H9 (cell line): ENCODE measurements at regions not wholly inside any gene's neighbourhood (a gene's known extent, or its start where the extent isn't known, plus 50 kb on each side); places are given as distances from the start of the nearest gene placed in this dataset.

Experiments used
- DNase-seq: peaks from one replicate; pipeline ENCODE4 v3.0.0-alpha.2; 2017
- H2AFZ ChIP-seq: one replicate; pipeline ENCODE4 v1.6.1; 2013; ENCODE audit warnings: mild to moderate bottlenecking, low read length, control low read depth, moderate library complexity
- H2AK5ac ChIP-seq: 2 replicates; pipeline ENCODE4 v1.6.1; 2013; ENCODE audit warnings: low read length, control low read depth, mixed read lengths; ENCODE audit not compliant: insufficient read length
- H2BK120ac ChIP-seq: one replicate; pipeline ENCODE4 v1.6.1; 2013; ENCODE audit warnings: low read depth, mild to moderate bottlenecking, low read length, control low read depth, inconsistent platforms; ENCODE audit not compliant: poor library complexity, severe bottlenecking
- H2BK12ac ChIP-seq: 2 replicates; pipeline ENCODE4 v1.6.1; 2013; ENCODE audit warnings: low read length, control low read depth, mixed read lengths, low read depth; ENCODE audit not compliant: insufficient read length
- H2BK15ac ChIP-seq: 2 replicates; pipeline ENCODE4 v1.6.1; 2013; ENCODE audit warnings: low read depth, low read length, control low read depth
- H2BK20ac ChIP-seq: one replicate; pipeline ENCODE4 v1.6.1; 2013; ENCODE audit warnings: low read depth, mild to moderate bottlenecking, low read length, control low read depth, inconsistent platforms; ENCODE audit not compliant: poor library complexity, severe bottlenecking
- H2BK5ac ChIP-seq: 2 replicates; pipeline ENCODE4 v1.6.1; 2013; ENCODE audit warnings: low read length, control low read depth, mixed read lengths; ENCODE audit not compliant: insufficient read length
- H3K14ac ChIP-seq: 2 replicates; pipeline ENCODE4 v1.6.1; 2013; ENCODE audit warnings: low read length, control low read depth; ENCODE audit not compliant: insufficient read depth
- H3K18ac ChIP-seq: 2 replicates; pipeline ENCODE4 v1.6.1; 2013; ENCODE audit warnings: low read depth, mild to moderate bottlenecking, mixed read lengths, low read length, control low read depth; ENCODE audit not compliant: insufficient read length
- H3K23ac ChIP-seq: 2 replicates; pipeline ENCODE4 v1.6.1; 2013; ENCODE audit warnings: low read length, control low read depth, mixed read lengths, low read depth; ENCODE audit not compliant: insufficient read length
- H3K23me2 ChIP-seq: 2 replicates; pipeline ENCODE4 v1.6.1; 2013; ENCODE audit warnings: low read depth, mild to moderate bottlenecking, mixed read lengths, low read length, control low read depth; ENCODE audit not compliant: insufficient read length, poor library complexity, severe bottlenecking
- H3K27ac ChIP-seq: 2 replicates; pipeline ENCODE4 v1.5.1; 2013; ENCODE audit warnings: low read length, control low read depth, mixed read lengths, low read depth; ENCODE audit not compliant: insufficient read length
- H3K27me3 ChIP-seq: 2 replicates; pipeline ENCODE4 v1.6.1; 2013; ENCODE audit warnings: low read length, control low read depth, inconsistent platforms; ENCODE audit not compliant: insufficient read depth
- H3K4ac ChIP-seq: 2 replicates; pipeline ENCODE4 v1.6.1; 2013; ENCODE audit warnings: low read depth, mild to moderate bottlenecking, control low read depth, inconsistent platforms, low read length, moderate library complexity
- H3K4me1 ChIP-seq: 2 replicates; pipeline ENCODE4 v1.6.1; 2013; ENCODE audit warnings: low read length, control low read depth, inconsistent platforms; ENCODE audit not compliant: insufficient read depth
- H3K4me2 ChIP-seq: 2 replicates; pipeline ENCODE4 v1.6.1; 2013; ENCODE audit warnings: low read length, control low read depth, mixed read lengths; ENCODE audit not compliant: insufficient read length, insufficient read depth
- H3K56ac ChIP-seq: 2 replicates; pipeline ENCODE4 v1.6.1; 2013; ENCODE audit warnings: low read depth, mild to moderate bottlenecking, mixed read lengths, low read length, control low read depth; ENCODE audit not compliant: insufficient read length
- H3K79me1 ChIP-seq: 2 replicates; pipeline ENCODE4 v1.6.1; 2013; ENCODE audit warnings: low read depth, mild to moderate bottlenecking, moderate library complexity, low read length, control low read depth, inconsistent platforms; ENCODE audit not compliant: insufficient read depth, poor library complexity, severe bottlenecking
- H3K79me2 ChIP-seq: 2 replicates; pipeline ENCODE4 v1.6.1; 2013; ENCODE audit warnings: low read length, control low read depth, inconsistent platforms; ENCODE audit not compliant: insufficient read depth
- H3K9ac ChIP-seq: 2 replicates; pipeline ENCODE4 v1.6.1; 2013; ENCODE audit warnings: low read length, control low read depth, mixed read lengths; ENCODE audit not compliant: insufficient read length; ENCODE audit errors: extremely low read depth
- H3K9me3 ChIP-seq: one replicate; pipeline ENCODE4 v1.6.1; 2013; ENCODE audit warnings: low read depth, low read length, inconsistent platforms; ENCODE audit not compliant: control insufficient read depth
- H3T11ph ChIP-seq: one replicate; pipeline ENCODE4 v1.6.1; 2013; ENCODE audit warnings: mild to moderate bottlenecking, low read length, control low read depth, inconsistent platforms
- H4K20me1 ChIP-seq: one replicate; pipeline ENCODE4 v1.6.1; 2013; ENCODE audit not compliant: control insufficient read depth, insufficient read length, insufficient read depth
- H4K5ac ChIP-seq: 2 replicates; pipeline ENCODE4 v1.6.1; 2013; ENCODE audit warnings: low read depth, mild to moderate bottlenecking, mixed read lengths, low read length, control low read depth; ENCODE audit not compliant: insufficient read length
- H4K8ac ChIP-seq: replicated peaks from 2 replicates; pipeline ENCODE4 v1.6.1; 2013; ENCODE audit warnings: low read length, control low read depth, mixed read lengths, low read depth; ENCODE audit not compliant: insufficient read length
- H4K91ac ChIP-seq: 2 replicates; pipeline ENCODE4 v1.6.1; 2013; ENCODE audit warnings: low read depth, mild to moderate bottlenecking, moderate library complexity, mixed read lengths, low read length, control low read depth; ENCODE audit not compliant: insufficient read length
- H3K27ac Mint-ChIP-seq, 3 experiments: 2 replicates in 2 of 3; 3 replicates in 1 of 3; pipeline ENCODE4 v1.8.0; 2020 to 2021; ENCODE audit warnings: mixed read lengths in 3 of 3, mild to moderate bottlenecking in 1 of 3, moderate library complexity in 1 of 3
- H3K27me3 Mint-ChIP-seq: 2 replicates; pipeline ENCODE4 v1.8.0; 2021; ENCODE audit warnings: low read depth, mild to moderate bottlenecking, moderate library complexity, mixed read lengths
- H3K36me3 Mint-ChIP-seq, 3 experiments: 2 replicates in 2 of 3; 3 replicates in 1 of 3; pipeline ENCODE4 v1.8.0; 2020 to 2021; ENCODE audit warnings: low read depth in 3 of 3, mixed read lengths in 3 of 3; ENCODE audit not compliant: insufficient read depth in 1 of 3
- H3K4me1 Mint-ChIP-seq, 2 experiments: 2 replicates each; pipeline ENCODE4 v1.8.0; 2020; ENCODE audit warnings: mixed read lengths in 2 of 2
- H3K4me3 Mint-ChIP-seq, 2 experiments: 2 replicates in 1 of 2; 3 replicates in 1 of 2; pipeline ENCODE4 v1.8.0; 2020 to 2021; ENCODE audit warnings: mild to moderate bottlenecking in 2 of 2, mixed read lengths in 2 of 2, moderate library complexity in 1 of 2
- H3K9me3 Mint-ChIP-seq, 2 experiments: 2 replicates in 1 of 2; 3 replicates in 1 of 2; pipeline ENCODE4 v1.8.0; 2020; ENCODE audit warnings: mild to moderate bottlenecking in 2 of 2, mixed read lengths in 2 of 2, moderate library complexity in 1 of 2
- CTCF ChIP-seq: fragments of 200-600 bp; sonication (generic); conservative IDR thresholded peaks from 3 replicates; pipeline ENCODE4 v1.8.0; 2021; ENCODE audit warnings: antibody characterized with exemption, mild to moderate bottlenecking
- WGBS: extraction: QIAGEN DNeasy Blood & Tissue Kit; methylation state at CpG from one replicate; pipeline ENCODE4 v1.1.7; 2013; ENCODE audit warnings: missing lambda C conversion rate, low lambda C conversion rate, mixed read lengths; ENCODE audit not compliant: insufficient read length; ENCODE audit errors: extremely low coverage; 5-methylcytosine and 5-hydroxymethylcytosine counted together

DNA sequence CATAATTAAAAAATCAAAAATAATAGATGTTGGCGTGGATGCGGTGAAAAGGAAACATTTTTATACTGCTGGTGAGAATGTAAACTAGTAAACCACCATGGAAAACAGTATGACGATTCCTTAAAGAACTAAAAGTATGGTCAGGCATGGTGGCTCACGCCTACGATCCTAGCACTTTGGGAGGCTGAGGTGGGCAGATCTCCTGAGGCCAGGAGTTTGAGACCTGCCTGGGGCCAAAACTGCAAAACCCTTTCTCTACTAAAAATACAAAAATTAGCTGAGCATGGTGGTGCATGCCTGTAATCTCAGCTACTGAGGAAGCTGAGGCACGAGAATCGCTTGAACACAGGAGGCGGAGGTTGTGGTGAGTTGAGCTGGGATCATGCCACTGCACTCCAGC lies 195.7 kb upstream of the BMP4 start:
- H4K91ac ChIP-seq: no peak overlapping the region
- H3K18ac ChIP-seq: no peak overlapping the region
- H3K27me3 Mint-ChIP-seq: no peaks in the 10 kb centered on the region
- no peaks in the 10 kb centered on the region for H3K9me3 ChIP-seq
- H3K23ac ChIP-seq: no peak overlapping the region
- H3K9ac ChIP-seq: no peak overlapping the region
- no peak for DNase-seq
- H3K23me2 ChIP-seq: no peaks in the 10 kb centered on the region
- no peak overlapping the region for H2AFZ ChIP-seq
- peaks cover 10 to 18% of the 10 kb centered on the region in 2 experiments for H3K9me3 Mint-ChIP-seq
- no peak overlapping the region for H3K14ac ChIP-seq
- no peaks in the 10 kb centered on the region for H4K20me1 ChIP-seq
- H3K27ac ChIP-seq: no peak overlapping the region
- H4K5ac ChIP-seq: no peak overlapping the region
- no peak overlapping the region for H2AK5ac ChIP-seq
- no peaks in the 10 kb centered on the region for H3K27me3 ChIP-seq
- WGBS: no CpG with 5 or more reads among the region's 8 CpGs
- no peak overlapping the region for H3T11ph ChIP-seq
- H2BK15ac ChIP-seq: no peak overlapping the region
- H3K27ac Mint-ChIP-seq: no peak overlapping the region
- no peak overlapping the region for H3K4me2 ChIP-seq
- no peak for TF ChIP-seq CTCF
- H3K36me3 Mint-ChIP-seq: peaks cover 0 to 21% (median 0%) of the 10 kb centered on the region in 3 experiments; a peak in 3 of 7 replicates
- H3K4ac ChIP-seq: no peak overlapping the region
- no peaks in the 10 kb centered on the region for H3K79me1 ChIP-seq
- no peak overlapping the region for H3K56ac ChIP-seq
- no peak overlapping the region for H3K4me3 Mint-ChIP-seq
- no peak overlapping the region for H2BK20ac ChIP-seq
- H3K4me1 Mint-ChIP-seq: peaks cover 0 to 10% of the 10 kb centered on the region in 2 experiments; a peak in 2 of 4 replicates
- no peaks in the 10 kb centered on the region for H3K4me1 ChIP-seq
- H3K79me2 ChIP-seq: no peaks in the 10 kb centered on the region
- no peak overlapping the region for H2BK5ac ChIP-seq
- no peak overlapping the region for H2BK12ac ChIP-seq
- H2BK120ac ChIP-seq: no peak overlapping the region
- H4K8ac ChIP-seq: no peak overlapping the region
